ENCODE measurements at regions not wholly inside any gene's neighbourhood (a gene's known extent, or its start where the extent isn't known, plus 50 kb on each side); places are given as distances from the start of the nearest gene placed in this dataset.

- Histone ChIP-seq H3K9me3 (ENCODE audit: insufficient read depth, low read depth, low read length) (no peaks in the 10 kb centered on the region), H3K36me3 (ENCODE audit: insufficient read depth, low read depth, low read length) (no peaks in the 10 kb centered on the region), H3K27ac (ENCODE audit: low read length) (no peak overlapping the region), H3K9ac (ENCODE audit: low read depth, low read length) (no peak overlapping the region), H3K27me3 (ENCODE audit: insufficient read depth, low read length) (peaks cover 25% of the 10 kb centered on the region; the same call in 1 of the 2 replicates), H3K4me3 (ENCODE audit: low read length) (no peak overlapping the region), H3K4me1 (ENCODE audit: insufficient read depth, low read length) (peaks cover 4% of the 10 kb centered on the region; the same call in 1 of the 2 replicates)
These were observed 69.4 kb downstream of the SAMD9 start for GRCh38 chr7:93048136-93048930.

GRCh38 chr7:93047514-93048099 is 70.2 kb downstream of the SAMD9 start:
- Histone ChIP-seq H3K27ac (ENCODE audit: low read length) (no peak overlapping the region), H3K9ac (ENCODE audit: low read depth, low read length) (no peak overlapping the region), H3K4me1 (ENCODE audit: insufficient read depth, low read length) (peaks cover 4% of the 10 kb centered on the region; the same call in 1 of the 2 replicates), H3K36me3 (ENCODE audit: insufficient read depth, low read depth, low read length) (no peaks in the 10 kb centered on the region), H3K4me3 (ENCODE audit: low read length) (no peak overlapping the region), H3K27me3 (ENCODE audit: insufficient read depth, low read length) (peaks cover 32% of the 10 kb centered on the region), H3K9me3 (ENCODE audit: insufficient read depth, low read depth, low read length) (no peaks in the 10 kb centered on the region)

GRCh38 chr7:93046641-93047040 is 71.1 kb downstream of the SAMD9 start:
- Histone ChIP-seq H3K4me3 (ENCODE audit: low read length) (no peak overlapping the region), H3K4me1 (ENCODE audit: insufficient read depth, low read length) (peaks cover 4% of the 10 kb centered on the region; the same call in 1 of the 2 replicates), H3K9me3 (ENCODE audit: insufficient read depth, low read depth, low read length) (no peaks in the 10 kb centered on the region), H3K36me3 (ENCODE audit: insufficient read depth, low read depth, low read length) (no peaks in the 10 kb centered on the region), H3K27ac (ENCODE audit: low read length) (no peak overlapping the region), H3K9ac (ENCODE audit: low read depth, low read length) (no peak overlapping the region), H3K27me3 (ENCODE audit: insufficient read depth, low read length) (peaks cover 39% of the 10 kb centered on the region)

GRCh38 chr7:93044147-93044810 is 73.5 kb downstream of the SAMD9 start:
- no peaks in the 10 kb centered on the region for H3K9me3 ChIP-seq (ENCODE audit: insufficient read depth, low read depth, low read length)
- no peak overlapping the region for H3K27ac ChIP-seq (ENCODE audit: low read length)
- peaks cover 9% of the 10 kb centered on the region; the same call in 1 of the 2 replicates for H3K4me1 ChIP-seq (ENCODE audit: insufficient read depth, low read length)
- peaks cover 39% of the 10 kb centered on the region for H3K27me3 ChIP-seq (ENCODE audit: insufficient read depth, low read length)
- H3K36me3 ChIP-seq (ENCODE audit: insufficient read depth, low read depth, low read length), result no peaks in the 10 kb centered on the region
- H3K9ac ChIP-seq (ENCODE audit: low read depth, low read length), result no peak overlapping the region; the same call in 1 of the 2 replicates
- H3K4me3 ChIP-seq (ENCODE audit: low read length), result peak overlapping the region; percentile 74

GRCh38 chr7:93043385-93043985 is 74.3 kb downstream of the SAMD9 start:
- peaks cover 9% of the 10 kb centered on the region; the same call in 1 of the 2 replicates for H3K4me1 ChIP-seq (ENCODE audit: insufficient read depth, low read length)
- H3K9ac ChIP-seq (ENCODE audit: low read depth, low read length), result peak overlapping the region; percentile 34; the same call in 1 of the 2 replicates
- no peak overlapping the region for H3K27ac ChIP-seq (ENCODE audit: low read length)
- no peaks in the 10 kb centered on the region for H3K9me3 ChIP-seq (ENCODE audit: insufficient read depth, low read depth, low read length)
- H3K4me3 ChIP-seq (ENCODE audit: low read length), result peak overlapping the region; percentile 74
- H3K27me3 ChIP-seq (ENCODE audit: insufficient read depth, low read length), result peaks cover 39% of the 10 kb centered on the region
- no peaks in the 10 kb centered on the region for H3K36me3 ChIP-seq (ENCODE audit: insufficient read depth, low read depth, low read length)

GRCh38 chr7:93040355-93040754 is 77.4 kb downstream of the SAMD9 start:
- Histone ChIP-seq H3K27me3 (ENCODE audit: insufficient read depth, low read length) (peaks cover 32% of the 10 kb centered on the region), H3K27ac (ENCODE audit: low read length) (no peak overlapping the region), H3K9me3 (ENCODE audit: insufficient read depth, low read depth, low read length) (no peaks in the 10 kb centered on the region), H3K4me3 (ENCODE audit: low read length) (no peak overlapping the region), H3K4me1 (ENCODE audit: insufficient read depth, low read length) (peaks cover 9% of the 10 kb centered on the region; the same call in 1 of the 2 replicates), H3K9ac (ENCODE audit: low read depth, low read length) (no peak overlapping the region), H3K36me3 (ENCODE audit: insufficient read depth, low read depth, low read length) (no peaks in the 10 kb centered on the region)

- H3K27ac ChIP-seq (ENCODE audit: low read length), result no peak overlapping the region
- H3K9me3 ChIP-seq (ENCODE audit: insufficient read depth, low read depth, low read length), result no peaks in the 10 kb centered on the region
- H3K4me3 ChIP-seq (ENCODE audit: low read length), result no peak overlapping the region
- H3K4me1 ChIP-seq (ENCODE audit: insufficient read depth, low read length), result peaks cover 9% of the 10 kb centered on the region; the same call in 1 of the 2 replicates
- peaks cover 26% of the 10 kb centered on the region for H3K27me3 ChIP-seq (ENCODE audit: insufficient read depth, low read length)
- no peak overlapping the region for H3K9ac ChIP-seq (ENCODE audit: low read depth, low read length)
- H3K36me3 ChIP-seq (ENCODE audit: insufficient read depth, low read depth, low read length), result no peaks in the 10 kb centered on the region
These were observed 78.0 kb downstream of the SAMD9 start for GRCh38 chr7:93039786-93040185.

- H3K36me3 ChIP-seq (ENCODE audit: insufficient read depth, low read depth, low read length), result no peaks in the 10 kb centered on the region
- no peaks in the 10 kb centered on the region for H3K9me3 ChIP-seq (ENCODE audit: insufficient read depth, low read depth, low read length)
- H3K27me3 ChIP-seq (ENCODE audit: insufficient read depth, low read length), result peaks cover 21% of the 10 kb centered on the region
- no peak overlapping the region for H3K4me3 ChIP-seq (ENCODE audit: low read length)
- H3K27ac ChIP-seq (ENCODE audit: low read length), result no peak overlapping the region
- H3K4me1 ChIP-seq (ENCODE audit: insufficient read depth, low read length), result peaks cover 6% of the 10 kb centered on the region; the same call in 1 of the 2 replicates
- H3K9ac ChIP-seq (ENCODE audit: low read depth, low read length), result no peak overlapping the region
These were observed 78.5 kb downstream of the SAMD9 start for GRCh38 chr7:93039282-93039681.

- no peaks in the 10 kb centered on the region for H3K36me3 ChIP-seq (ENCODE audit: insufficient read depth, low read depth, low read length)
- H3K27me3 ChIP-seq (ENCODE audit: insufficient read depth, low read length), result no peaks in the 10 kb centered on the region; the same call in 1 of the 2 replicates
- H3K9ac ChIP-seq (ENCODE audit: low read depth, low read length), result no peak overlapping the region
- H3K4me1 ChIP-seq (ENCODE audit: insufficient read depth, low read length), result peaks cover 6% of the 10 kb centered on the region; the same call in 1 of the 2 replicates
- H3K4me3 ChIP-seq (ENCODE audit: low read length), result no peak overlapping the region
- H3K27ac ChIP-seq (ENCODE audit: low read length), result no peak overlapping the region
- H3K9me3 ChIP-seq (ENCODE audit: insufficient read depth, low read depth, low read length), result no peaks in the 10 kb centered on the region; the same call in 1 of the 2 replicates
These were observed 81.0 kb downstream of the SAMD9 start for GRCh38 chr7:93036807-93037206.

GRCh38 chr7:93036149-93036640 is 81.6 kb downstream of the SAMD9 start:
- H3K27me3 ChIP-seq (ENCODE audit: insufficient read depth, low read length), result no peaks in the 10 kb centered on the region
- H3K9me3 ChIP-seq (ENCODE audit: insufficient read depth, low read depth, low read length), result no peaks in the 10 kb centered on the region; the same call in 1 of the 2 replicates
- no peak overlapping the region for H3K4me3 ChIP-seq (ENCODE audit: low read length)
- H3K36me3 ChIP-seq (ENCODE audit: insufficient read depth, low read depth, low read length), result no peaks in the 10 kb centered on the region
- no peak overlapping the region for H3K27ac ChIP-seq (ENCODE audit: low read length)
- no peak overlapping the region for H3K9ac ChIP-seq (ENCODE audit: low read depth, low read length)
- H3K4me1 ChIP-seq (ENCODE audit: insufficient read depth, low read length), result peaks cover 6% of the 10 kb centered on the region; the same call in 1 of the 2 replicates

- no peaks in the 10 kb centered on the region for H3K4me1 ChIP-seq (ENCODE audit: insufficient read depth, low read length)
- no peak overlapping the region for H3K4me3 ChIP-seq (ENCODE audit: low read length)
- H3K27me3 ChIP-seq (ENCODE audit: insufficient read depth, low read length), result no peaks in the 10 kb centered on the region
- H3K9me3 ChIP-seq (ENCODE audit: insufficient read depth, low read depth, low read length), result no peaks in the 10 kb centered on the region; the same call in 1 of the 2 replicates
- no peak overlapping the region for H3K27ac ChIP-seq (ENCODE audit: low read length)
- H3K36me3 ChIP-seq (ENCODE audit: insufficient read depth, low read depth, low read length), result no peaks in the 10 kb centered on the region
- no peak overlapping the region for H3K9ac ChIP-seq (ENCODE audit: low read depth, low read length)
These were observed 86.0 kb downstream of the SAMD9 start for GRCh38 chr7:93031795-93032194.

Data from iPS-20b (cell line).